Endodermal cell (in vitro differentiated cells): ENCODE measurements at regions not wholly inside any gene's neighbourhood (a gene's known extent, or its start where the extent isn't known, plus 50 kb on each side); places are given as distances from the start of the nearest gene placed in this dataset.

Experiments used
- DNase-seq: peaks from one replicate; pipeline ENCODE4 v3.0.0-alpha.2; 2017
- H3K27ac ChIP-seq: 2 replicates; pipeline ENCODE4 v1.5.1; 2013; ENCODE audit warnings: mild to moderate bottlenecking, low read depth, low read length, moderate library complexity
- H3K27me3 ChIP-seq: 2 replicates; pipeline ENCODE4 v1.6.1; 2013; ENCODE audit warnings: mild to moderate bottlenecking, low read length, moderate library complexity; ENCODE audit not compliant: insufficient read depth, control insufficient read depth, poor library complexity, severe bottlenecking
- H3K36me3 ChIP-seq: 2 replicates; pipeline ENCODE4 v1.7.0; 2013; ENCODE audit warnings: mild to moderate bottlenecking, low read length, moderate library complexity; ENCODE audit not compliant: control insufficient read depth, insufficient read depth
- H3K4me1 ChIP-seq: one replicate; pipeline ENCODE4 v1.7.0; 2013; ENCODE audit warnings: low read length; ENCODE audit not compliant: control insufficient read depth, insufficient read depth
- H3K4me3 ChIP-seq: 2 replicates; pipeline ENCODE4 v1.5.1; 2013; ENCODE audit warnings: mild to moderate bottlenecking, low read length, moderate library complexity
- H3K9ac ChIP-seq: 2 replicates; pipeline ENCODE4 v1.6.1; 2013; ENCODE audit warnings: mild to moderate bottlenecking, low read length, moderate library complexity; ENCODE audit not compliant: poor library complexity, severe bottlenecking; ENCODE audit errors: extremely low read depth
- H3K9me3 ChIP-seq: 2 replicates; pipeline ENCODE4 v1.6.1; 2013; ENCODE audit warnings: mild to moderate bottlenecking, low read length, moderate library complexity; ENCODE audit not compliant: control insufficient read depth
- H3K27ac Mint-ChIP-seq: 2 replicates; pipeline ENCODE4 v1.8.0; 2020; ENCODE audit warnings: mixed read lengths
- H3K27me3 Mint-ChIP-seq: 2 replicates; pipeline ENCODE4 v1.8.0; 2021; ENCODE audit warnings: mild to moderate bottlenecking, mixed read lengths; ENCODE audit not compliant: insufficient read depth
- H3K36me3 Mint-ChIP-seq: 2 replicates; pipeline ENCODE4 v1.8.0; 2020; ENCODE audit warnings: low read depth, mixed read lengths
- H3K4me1 Mint-ChIP-seq: 2 replicates; pipeline ENCODE4 v1.8.0; 2020; ENCODE audit warnings: mixed read lengths
- H3K4me3 Mint-ChIP-seq: 2 replicates; pipeline ENCODE4 v1.8.0; 2020; ENCODE audit warnings: mild to moderate bottlenecking, moderate library complexity, mixed read lengths
- H3K9me3 Mint-ChIP-seq: 2 replicates; pipeline ENCODE4 v1.8.0; 2020; ENCODE audit warnings: mild to moderate bottlenecking, mixed read lengths
- CTCF ChIP-seq: fragments of 200-600 bp; sonication (generic); conservative IDR thresholded peaks from 2 replicates; pipeline ENCODE4 v1.5.0; 2021; ENCODE audit warnings: antibody characterized with exemption, mild to moderate bottlenecking
- WGBS, 2 experiments: methylation state at CpG; one replicate each; pipeline versions ENCODE4 v1.1.5 to v1.1.7; 2013; ENCODE audit warnings: missing lambda C conversion rate in 2 of 2, mixed read lengths in 1 of 2; ENCODE audit not compliant: insufficient coverage in 1 of 2, insufficient read length in 1 of 2; 5-methylcytosine and 5-hydroxymethylcytosine counted together

- Mint-ChIP-seq H3K27ac (no peak overlapping the region), H3K4me1 (no peaks in the 10 kb centered on the region), H3K4me3 (no peak overlapping the region), H3K9me3 (no peaks in the 10 kb centered on the region), H3K36me3 (no peaks in the 10 kb centered on the region), H3K27me3 (peaks cover 10% of the 10 kb centered on the region)
- Histone ChIP-seq H3K27me3 (no peaks in the 10 kb centered on the region), H3K36me3 (no peaks in the 10 kb centered on the region), H3K9me3 (no peaks in the 10 kb centered on the region), H3K9ac (no peak overlapping the region), H3K27ac (no peak overlapping the region), H3K4me1 (no peaks in the 10 kb centered on the region), H3K4me3 (no peak overlapping the region)
- DNase-seq: no peak
- no peak for TF ChIP-seq CTCF
- WGBS, 2 experiments: 90 to 93% methylated on average over 3 to 4 of the region's 4 CpGs
Measured at GRCh38 chr20:40435146-40435895, 253.7 kb downstream of the MAFB start.

DNA sequence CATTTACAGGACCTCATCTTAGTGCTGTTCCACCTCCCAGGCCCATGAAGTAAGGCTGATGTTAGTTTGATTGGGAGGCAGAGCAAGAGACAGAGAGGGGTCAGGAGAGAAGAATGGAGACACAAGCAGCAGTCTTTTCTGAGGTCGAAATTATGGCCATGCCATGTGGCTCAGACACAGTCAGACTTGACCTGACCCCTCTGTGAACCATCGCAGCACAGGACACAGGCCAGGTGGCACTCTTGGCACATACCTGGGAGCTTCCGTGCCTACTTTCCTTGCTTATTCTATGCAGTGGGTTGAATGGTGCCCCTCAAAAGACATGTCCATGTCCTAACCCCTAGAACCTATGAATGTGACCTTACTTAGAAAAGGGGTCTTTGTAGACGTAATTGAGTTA, 254.9 kb downstream of the MAFB start:
- H3K4me3 Mint-ChIP-seq: no peak overlapping the region
- peaks cover 10% of the 10 kb centered on the region for H3K27me3 Mint-ChIP-seq
- H3K27me3 ChIP-seq: no peaks in the 10 kb centered on the region
- no peak overlapping the region for H3K4me3 ChIP-seq
- H3K4me1 ChIP-seq: no peaks in the 10 kb centered on the region
- no peak overlapping the region for H3K27ac Mint-ChIP-seq
- no peak overlapping the region for H3K9ac ChIP-seq
- H3K36me3 Mint-ChIP-seq: no peaks in the 10 kb centered on the region
- no peak for TF ChIP-seq CTCF
- no peaks in the 10 kb centered on the region for H3K36me3 ChIP-seq
- no peaks in the 10 kb centered on the region for H3K9me3 ChIP-seq
- DNase-seq: no peak
- H3K9me3 Mint-ChIP-seq: no peaks in the 10 kb centered on the region
- H3K27ac ChIP-seq: no peak overlapping the region
- H3K4me1 Mint-ChIP-seq: no peaks in the 10 kb centered on the region
- 89 to 93% methylated on average over 3 to 4 of the region's 4 CpGs for WGBS, 2 experiments

GRCh38 chr20:40433341-40433861, 255.6 kb downstream of the MAFB start:
- H3K4me3 Mint-ChIP-seq: no peak overlapping the region

More at GRCh38 chr20:40433341-40433861, 255.6 kb downstream of the MAFB start:
- Mint-ChIP-seq H3K27ac (no peak overlapping the region), H3K36me3 (no peaks in the 10 kb centered on the region), H3K27me3 (peaks cover 10% of the 10 kb centered on the region), H3K4me1 (no peaks in the 10 kb centered on the region), H3K9me3 (no peaks in the 10 kb centered on the region)
- no peak for TF ChIP-seq CTCF
- Histone ChIP-seq H3K4me1 (no peaks in the 10 kb centered on the region), H3K9me3 (no peaks in the 10 kb centered on the region), H3K27ac (no peak overlapping the region), H3K36me3 (no peaks in the 10 kb centered on the region), H3K27me3 (no peaks in the 10 kb centered on the region), H3K4me3 (no peak overlapping the region), H3K9ac (no peak overlapping the region)
- WGBS, 2 experiments: 98 to 100% methylated on average over 3 to 7 of the region's 8 CpGs
- no peak for DNase-seq
